ENCODE measurements at regions not wholly inside any gene's neighbourhood (a gene's known extent, or its start where the extent isn't known, plus 50 kb on each side); places are given as distances from the start of the nearest gene placed in this dataset.
"Not testable (repeated sequence)": the region's sequence is repeated elsewhere in the genome, so short reads cannot be mapped to it uniquely, and the experiment has no call there.

DNA sequence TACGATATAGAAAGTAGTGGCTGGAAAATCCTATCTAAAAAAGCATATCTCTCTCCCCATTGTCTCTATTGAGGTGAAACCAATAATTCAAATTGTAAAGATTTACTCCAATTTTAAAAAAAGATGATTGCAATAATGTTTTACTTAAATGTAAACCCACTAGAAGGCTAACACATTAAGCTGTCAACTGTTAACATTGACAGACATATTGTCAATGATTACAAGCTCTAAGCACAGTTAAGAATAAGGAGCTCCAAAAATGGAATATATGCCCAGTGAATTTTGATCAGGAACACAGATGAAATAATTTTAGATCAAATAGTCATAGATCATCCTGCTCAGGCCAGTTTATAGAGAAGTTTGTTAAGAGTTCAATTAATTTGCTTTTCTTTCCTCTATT, 123.6 kb upstream of the NETO1 start:
- DNase-seq (ENCODE audit: low spot score) = no peak

DNA sequence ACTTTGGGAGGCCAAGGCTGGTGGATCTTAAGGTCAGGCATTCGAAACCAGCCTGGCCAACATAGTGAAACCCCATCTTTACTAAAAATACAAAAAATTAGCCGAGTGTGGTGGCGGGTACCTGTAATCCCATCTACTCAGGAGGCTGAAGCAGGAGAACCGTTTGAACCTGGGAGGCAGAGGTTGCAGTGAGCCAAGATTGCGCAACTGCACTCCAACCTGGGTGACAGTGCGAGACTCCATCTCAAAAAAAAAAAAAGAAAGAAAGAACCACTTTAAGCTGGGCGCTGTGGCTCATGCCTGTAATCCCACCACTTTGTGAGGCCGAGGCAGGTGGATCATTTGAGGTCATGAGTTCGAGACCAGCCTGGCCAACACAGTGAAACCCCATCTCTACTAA, 119.8 kb upstream of the NETO1 start:
- not testable (repeated sequence) for DNase-seq (ENCODE audit: low spot score)

DNA sequence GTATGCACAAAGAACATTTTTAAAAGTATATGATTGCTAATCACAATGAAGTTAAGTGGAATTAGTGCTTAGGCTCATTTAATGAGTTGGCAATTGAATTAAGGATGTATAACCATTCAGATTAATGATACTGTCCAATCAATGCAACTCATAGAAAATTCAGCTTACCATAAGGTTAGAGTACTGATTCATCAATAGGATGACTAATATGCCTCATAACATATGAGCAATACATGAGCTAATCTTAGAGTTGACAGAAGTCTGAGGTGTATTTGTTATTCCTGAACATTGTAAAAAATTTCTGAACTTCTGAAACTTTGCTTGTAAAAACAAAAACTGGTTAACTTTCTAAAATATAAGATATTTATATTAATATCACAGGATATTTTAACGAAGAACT, 118.3 kb upstream of the NETO1 start:
- DNase-seq (ENCODE audit: low spot score) = no peak

DNA sequence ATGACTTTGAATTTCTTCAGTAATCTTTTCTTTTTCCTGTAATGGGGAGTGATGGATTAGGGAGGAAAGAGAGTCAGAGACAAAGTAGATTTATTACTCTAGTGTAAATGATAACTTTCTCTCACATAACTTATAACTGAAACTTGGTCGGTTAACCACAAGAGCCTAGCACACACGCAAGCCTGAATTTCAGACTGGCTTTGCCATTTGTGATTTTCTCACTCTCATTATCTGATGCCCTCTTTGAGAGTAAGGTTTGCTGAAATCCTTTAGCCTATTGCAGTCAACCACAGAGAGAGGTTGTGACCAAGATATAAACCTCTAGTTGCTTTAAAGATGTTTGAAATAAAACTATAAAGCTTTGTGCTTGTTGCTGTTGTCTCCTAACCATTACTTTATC, 117.9 kb upstream of the NETO1 start:
- DNase-seq (ENCODE audit: low spot score) = no peak

DNA sequence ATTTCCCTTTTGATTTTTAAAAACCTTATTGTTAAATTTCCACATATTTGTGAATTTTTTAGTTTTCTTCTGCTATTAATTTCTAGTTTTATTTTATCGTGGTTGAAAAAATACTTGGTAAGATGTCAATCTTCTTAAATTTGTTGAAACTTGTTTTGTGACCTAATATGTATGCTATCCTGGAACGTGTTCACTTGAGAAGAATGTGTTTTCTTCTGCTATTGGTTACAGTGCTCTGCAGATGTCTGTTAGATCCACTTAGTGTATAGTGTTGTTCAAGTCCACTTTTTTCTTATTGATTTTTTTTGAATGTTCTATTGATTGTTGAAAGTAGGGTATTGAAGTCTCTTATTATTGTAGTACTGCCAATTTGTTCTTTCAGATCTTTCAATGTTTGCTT, 116.5 kb upstream of the NETO1 start:
- no peak for DNase-seq (ENCODE audit: low spot score)

DNA sequence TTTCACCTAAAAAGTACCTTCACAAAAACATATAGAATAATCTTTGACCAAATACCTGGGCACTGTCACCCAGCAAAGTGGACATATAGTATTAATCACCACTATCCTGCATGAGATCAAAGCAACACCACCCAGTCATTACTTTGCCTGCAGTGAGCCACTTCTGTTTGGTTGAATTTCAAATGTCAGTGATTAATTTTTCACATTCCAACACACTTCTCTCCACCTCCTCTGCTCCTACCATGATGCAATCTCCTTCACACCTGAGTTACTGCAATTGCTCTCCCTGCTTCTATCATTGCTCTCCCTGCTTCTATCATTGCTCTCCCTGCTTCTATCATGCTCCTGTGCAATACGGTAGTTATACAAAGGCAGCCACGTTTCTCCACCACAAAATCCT, 106.1 kb upstream of the NETO1 start:
- no peak for DNase-seq (ENCODE audit: low spot score)

DNA sequence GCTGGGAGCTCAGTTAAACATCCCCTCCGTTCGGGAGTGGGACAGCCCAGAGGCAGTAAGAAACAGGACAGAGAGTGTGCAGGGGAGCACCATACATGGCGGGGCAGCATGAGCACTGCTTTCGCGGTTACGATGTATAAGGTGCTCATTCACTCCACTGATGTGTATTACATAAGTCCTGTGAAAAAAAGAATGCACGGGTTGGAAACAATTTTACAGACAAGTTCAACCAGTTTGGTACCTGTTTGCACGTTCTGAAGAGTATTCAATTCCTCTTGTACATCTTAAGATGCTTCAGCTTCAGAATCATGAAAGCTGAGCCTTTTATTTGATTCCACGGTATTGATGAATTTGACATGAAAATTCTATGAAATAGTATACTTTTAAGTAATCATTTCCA, 97.8 kb upstream of the NETO1 start:
- DNase-seq (ENCODE audit: low spot score) = no peak

DNA sequence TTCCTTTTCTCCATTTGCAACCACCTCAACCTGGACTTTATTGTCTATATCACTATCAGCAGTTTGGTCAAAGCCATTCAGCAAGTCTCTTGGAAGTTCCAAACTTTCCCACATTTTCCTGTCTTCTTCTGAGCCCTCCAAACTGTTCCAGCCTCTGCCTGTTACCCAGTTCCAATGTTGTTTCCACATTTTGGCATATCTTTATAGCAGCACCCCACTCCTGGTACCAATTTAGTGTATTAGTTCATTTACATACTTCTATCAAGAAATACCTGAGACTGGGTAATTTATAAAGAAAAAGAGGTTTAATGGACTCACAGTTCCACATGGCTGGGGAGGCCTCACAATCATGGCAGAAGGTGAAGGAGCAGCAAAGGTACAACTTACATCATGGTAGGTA, 90.4 kb upstream of the NETO1 start:
- DNase-seq (ENCODE audit: low spot score) = not testable (repeated sequence)

DNA sequence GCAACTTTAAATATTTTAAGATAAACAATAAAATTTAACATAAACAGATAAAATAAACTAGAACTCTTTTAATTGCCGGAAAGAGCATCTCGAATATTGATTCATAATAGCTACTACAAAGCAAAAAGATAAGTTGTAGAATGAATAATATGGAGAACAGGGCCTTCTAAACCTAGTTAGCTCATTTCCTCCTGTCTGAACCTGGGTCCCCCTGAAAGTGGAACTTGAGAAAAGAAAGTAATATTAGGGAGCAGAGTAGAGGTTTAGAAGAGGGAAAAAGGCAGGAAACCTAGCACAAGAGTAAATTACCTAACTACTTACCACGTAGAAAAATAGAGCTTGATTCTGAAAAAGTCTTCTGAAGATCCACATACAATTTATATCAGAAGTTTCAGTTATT, 80.7 kb upstream of the NETO1 start:
- DNase-seq (ENCODE audit: low spot score) = no peak

DNA sequence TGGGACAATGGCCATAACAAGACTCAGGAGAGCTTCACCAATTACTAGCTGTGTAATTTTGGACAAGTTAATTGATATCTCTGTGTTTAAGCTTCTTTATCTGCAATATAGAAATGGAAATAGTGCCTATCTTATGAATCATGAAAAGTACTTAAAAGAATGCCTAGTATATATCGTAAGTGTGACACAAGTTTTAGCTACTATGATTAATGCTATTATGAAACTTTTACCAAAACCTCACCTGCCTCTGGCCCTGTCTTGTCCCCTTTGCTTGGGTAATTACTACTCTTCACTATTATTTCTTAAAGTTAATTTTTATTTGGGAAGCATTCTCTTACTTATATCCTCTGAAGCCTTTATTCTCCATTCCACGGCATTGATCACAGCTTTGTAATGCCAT, 75.0 kb upstream of the NETO1 start:
- DNase-seq (ENCODE audit: low spot score) = no peak

DNA sequence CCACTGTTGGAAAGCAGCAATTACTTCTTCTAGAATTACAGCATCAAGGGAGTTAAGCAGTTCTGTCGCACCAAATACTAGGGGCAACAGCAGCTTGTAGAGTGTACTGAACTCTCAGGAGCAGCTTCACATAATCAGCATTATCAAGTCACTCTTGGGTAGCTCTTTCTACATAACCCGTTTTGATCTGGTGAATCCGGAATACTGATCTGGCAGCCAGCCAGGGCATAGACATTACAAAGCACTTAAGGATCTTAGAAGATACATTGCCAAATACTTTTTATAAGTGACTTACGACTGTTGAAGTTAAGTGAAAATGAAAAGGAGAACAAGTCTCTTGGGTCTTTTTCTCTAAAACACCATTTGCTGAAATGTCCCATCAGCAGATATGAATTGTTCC, 73.2 kb upstream of the NETO1 start:
- no peak for DNase-seq (ENCODE audit: low spot score)

DNA sequence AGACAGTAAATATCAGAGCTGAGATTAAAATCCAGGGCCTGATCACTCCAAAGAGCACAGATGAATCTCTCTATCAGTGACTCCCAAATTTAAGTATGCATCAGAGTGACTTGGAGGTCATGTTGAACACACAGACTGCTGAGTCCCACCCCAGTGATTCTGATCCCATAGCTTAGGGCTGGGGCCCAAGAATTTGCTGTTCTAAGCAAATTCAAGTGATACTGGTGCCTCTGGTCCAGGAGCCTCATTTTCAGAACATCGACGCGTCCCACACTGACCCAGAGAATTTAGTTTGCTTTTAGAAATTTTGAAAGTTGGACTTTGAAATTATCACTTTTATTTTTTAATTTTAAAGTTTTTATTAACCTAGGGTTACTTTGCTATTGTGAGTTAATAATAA, 72.7 kb upstream of the NETO1 start:
- DNase-seq (ENCODE audit: low spot score) = no peak

DNA sequence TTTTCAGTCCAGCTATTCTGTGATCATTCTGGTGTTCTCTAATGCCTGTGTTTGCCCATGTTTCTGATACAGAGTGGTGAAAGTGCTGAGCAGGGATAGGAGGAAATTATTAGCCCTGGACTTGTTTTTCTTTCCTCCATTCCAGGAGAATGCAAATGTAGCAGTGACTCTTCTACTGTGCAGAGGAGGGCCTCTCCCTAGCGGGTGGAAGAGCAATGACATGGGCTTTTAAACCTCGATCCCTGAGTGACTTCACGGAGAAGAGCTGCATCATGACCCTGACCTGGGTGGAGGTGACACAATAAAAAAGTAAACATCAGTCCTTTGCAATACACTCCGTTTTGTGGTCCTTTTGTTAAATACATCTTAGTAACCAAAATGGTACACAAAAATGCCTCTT, 68.0 kb upstream of the NETO1 start:
- DNase-seq (ENCODE audit: low spot score) = no peak

DNA sequence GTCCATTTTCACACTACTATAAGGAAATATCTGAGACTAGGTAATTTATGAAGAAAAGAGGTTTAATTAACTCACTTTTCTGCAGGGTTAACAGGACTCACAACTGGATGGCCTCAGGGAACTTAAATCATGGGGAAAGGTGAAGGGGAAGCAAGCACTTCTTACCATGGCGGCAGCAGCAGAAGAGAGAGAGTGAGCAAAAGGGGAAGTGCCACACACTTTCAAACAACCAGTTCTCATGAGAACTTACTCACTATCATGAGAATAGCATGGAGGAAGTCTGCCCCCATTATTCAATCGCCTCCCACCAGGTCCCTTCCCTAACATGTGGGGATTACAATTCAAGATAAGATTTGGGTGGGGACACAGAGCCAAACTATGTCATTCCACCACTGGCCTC, 55.1 kb upstream of the NETO1 start:
- DNase-seq (ENCODE audit: low spot score) = no peak
